ENCODE measurements at regions not wholly inside any gene's neighbourhood (a gene's known extent, or its start where the extent isn't known, plus 50 kb on each side); places are given as distances from the start of the nearest gene placed in this dataset.
"Not testable (repeated sequence)": the region's sequence is repeated elsewhere in the genome, so short reads cannot be mapped to it uniquely, and the experiment has no call there.

GRCh38 chr20:30297878-30298595 is 959.4 kb upstream of the DEFB115 start:
- not testable (repeated sequence) for DNase-seq

- DNase-seq, result not testable (repeated sequence)
Observed at GRCh38 chr20:30300220-30300642, 957.2 kb upstream of the DEFB115 start.

- DNase-seq, result not testable (repeated sequence)
Observed at GRCh38 chr20:30302786-30303185, 954.7 kb upstream of the DEFB115 start.

GRCh38 chr20:30309938-30310337 is 947.5 kb upstream of the DEFB115 start:
- not testable (repeated sequence) for DNase-seq

- not testable (repeated sequence) for DNase-seq
Observed at GRCh38 chr20:30310385-30310784, 947.1 kb upstream of the DEFB115 start.

- not testable (repeated sequence) for DNase-seq
Observed at GRCh38 chr20:30312220-30312619, 945.2 kb upstream of the DEFB115 start.

- DNase-seq, result not testable (repeated sequence)
Observed at GRCh38 chr20:30313660-30314059, 943.8 kb upstream of the DEFB115 start.

- not testable (repeated sequence) for DNase-seq
Observed at GRCh38 chr20:30316063-30316462, 941.4 kb upstream of the DEFB115 start.

- DNase-seq, result not testable (repeated sequence)
Observed at GRCh38 chr20:30316532-30317299, 940.7 kb upstream of the DEFB115 start.

- not testable (repeated sequence) for DNase-seq
Observed at GRCh38 chr20:30333744-30334143, 923.7 kb upstream of the DEFB115 start.

- DNase-seq, result not testable (repeated sequence)
Observed at GRCh38 chr20:30337556-30337955, 919.9 kb upstream of the DEFB115 start.

- DNase-seq, result not testable (repeated sequence)
Observed at GRCh38 chr20:30348932-30349331, 908.5 kb upstream of the DEFB115 start.

- DNase-seq, result not testable (repeated sequence)
Observed at GRCh38 chr20:30356854-30357467, 900.5 kb upstream of the DEFB115 start.

GRCh38 chr20:30361756-30362155 is 895.7 kb upstream of the DEFB115 start:
- DNase-seq, result not testable (repeated sequence)

- not testable (repeated sequence) for DNase-seq
Observed at GRCh38 chr20:30376430-30376766, 881.1 kb upstream of the DEFB115 start.

- peak; percentile 20 for DNase-seq
Observed at GRCh38 chr20:30376767-30377658, 880.5 kb upstream of the DEFB115 start.

- not testable (repeated sequence) for DNase-seq
Observed at GRCh38 chr20:30378317-30378716, 879.1 kb upstream of the DEFB115 start.

GRCh38 chr20:30378721-30379120 is 878.7 kb upstream of the DEFB115 start:
- DNase-seq, result not testable (repeated sequence)

- DNase-seq, result not testable (repeated sequence)
Observed at GRCh38 chr20:30384841-30385240, 872.6 kb upstream of the DEFB115 start.

- not testable (repeated sequence) for DNase-seq
Observed at GRCh38 chr20:30386099-30386498, 871.4 kb upstream of the DEFB115 start.

GRCh38 chr20:30387823-30388222 is 869.6 kb upstream of the DEFB115 start:
- DNase-seq, result not testable (repeated sequence)

GRCh38 chr20:30393523-30393922 is 863.9 kb upstream of the DEFB115 start:
- not testable (repeated sequence) for DNase-seq

All from DMS79 (cell line).